Neural cell (in vitro differentiated cells): ENCODE measurements at regions not wholly inside any gene's neighbourhood (a gene's known extent, or its start where the extent isn't known, plus 50 kb on each side); places are given as distances from the start of the nearest gene placed in this dataset.

ENCODE experiments used
- H2AFZ ChIP-seq: fragments of 200-600, 300-800 bp; sonication (generic), shearing (Covaris generic); 2 replicates; pipeline ENCODE4 v1.6.0; 2014; ENCODE audit warnings: low read depth, mild to moderate bottlenecking, antibody characterized with exemption, low read length, moderate library complexity
- H3F3A ChIP-seq: fragments of 200-600 bp; shearing (Covaris generic); 2 replicates; pipeline ENCODE4 v1.6.1; 2016; ENCODE audit warnings: mild to moderate bottlenecking, moderate library complexity, mixed read lengths, antibody characterized with exemption, low read length; ENCODE audit not compliant: insufficient read depth, poor library complexity, severe bottlenecking
- H3K27ac ChIP-seq: fragments of 200-600, 300-800 bp; sonication (generic), shearing (Covaris generic); 2 replicates; pipeline ENCODE4 v1.5.1; 2014; ENCODE audit warnings: mild to moderate bottlenecking, low read length, moderate library complexity
- H3K27me3 ChIP-seq: fragments of 300-800, 200-600 bp; sonication (generic), shearing (Covaris generic); 2 replicates; pipeline ENCODE4 v1.6.0; 2014; ENCODE audit warnings: mild to moderate bottlenecking, low read depth, low read length, moderate library complexity; ENCODE audit not compliant: insufficient read depth
- H3K36me3 ChIP-seq: fragments of 300-800, 200-600 bp; sonication (generic), shearing (Covaris generic); 2 replicates; pipeline ENCODE4 v1.5.1; 2014; ENCODE audit warnings: mild to moderate bottlenecking, antibody characterized with exemption, low read length, moderate library complexity; ENCODE audit not compliant: insufficient read depth
- H3K4me2 ChIP-seq: fragments of 300-800, 200-600 bp; sonication (generic), shearing (Covaris generic); 2 replicates; pipeline ENCODE4 v1.6.0; 2014; ENCODE audit warnings: mild to moderate bottlenecking, low read length
- H3K4me3 ChIP-seq: fragments of 300-800, 200-600 bp; sonication (generic), shearing (Covaris generic); 2 replicates; pipeline ENCODE4 v1.5.1; 2014; ENCODE audit warnings: mild to moderate bottlenecking, low read length, moderate library complexity
- H3K79me2 ChIP-seq: fragments of 200-600 bp; shearing (Covaris generic); replicated peaks from 2 replicates; pipeline ENCODE4 v1.6.0; 2014; ENCODE audit warnings: mild to moderate bottlenecking, low read length, moderate library complexity; ENCODE audit not compliant: insufficient read depth
- H3K9ac ChIP-seq: fragments of 300-800, 200-600 bp; sonication (generic), shearing (Covaris generic); 2 replicates; pipeline ENCODE4 v1.6.1; 2016; ENCODE audit warnings: mild to moderate bottlenecking, low read length, mixed read lengths
- H3K9me2 ChIP-seq: fragments of 200-600 bp; shearing (Covaris generic); 2 replicates; pipeline ENCODE4 v1.6.1; 2016; ENCODE audit warnings: mild to moderate bottlenecking, low read length, mixed read lengths; ENCODE audit not compliant: insufficient read depth
- H3K9me3 ChIP-seq: fragments of 200-600, 300-800 bp; sonication (generic), shearing (Covaris generic); 2 replicates; pipeline ENCODE4 v1.6.1; 2016; ENCODE audit warnings: mild to moderate bottlenecking, mixed run types, low read length, moderate library complexity, mixed read lengths
- H4K20me1 ChIP-seq: fragments of 200-600 bp; shearing (Covaris generic); 2 replicates; pipeline ENCODE4 v1.6.1; 2016; ENCODE audit warnings: mild to moderate bottlenecking, mixed run types; ENCODE audit not compliant: insufficient read depth
- EP300 ChIP-seq: fragments of 450-650 bp; conservative IDR thresholded peaks from 2 replicates; pipeline ENCODE4 v1.6.1; 2014; ENCODE audit warnings: antibody characterized with exemption, mild to moderate bottlenecking, moderate library complexity; ENCODE audit not compliant: poor library complexity, severe bottlenecking
- EZH2 ChIP-seq: fragments of 200-600, 300-800 bp; shearing (Covaris generic), sonication (generic); IDR thresholded peaks from 2 replicates; pipeline ENCODE4 v1.6.1; 2014; ENCODE audit warnings: antibody characterized with exemption, low read length, borderline replicate concordance, mild to moderate bottlenecking; ENCODE audit not compliant: insufficient read depth, poor library complexity, severe bottlenecking
- MXI1 ChIP-seq: fragments of 450-650 bp; conservative IDR thresholded peaks from 2 replicates; pipeline ENCODE4 v1.6.1; 2014; ENCODE audit warnings: antibody characterized with exemption, mild to moderate bottlenecking; ENCODE audit not compliant: poor library complexity, severe bottlenecking
- POLR2AphosphoS5 ChIP-seq: IDR thresholded peaks from 2 replicates; pipeline ENCODE4 v1.6.1; 2012
- RAD21 ChIP-seq: fragments of 450-650 bp; conservative IDR thresholded peaks from 2 replicates; pipeline ENCODE4 v1.6.1; 2014; ENCODE audit warnings: antibody characterized with exemption, mild to moderate bottlenecking, moderate library complexity
- SMC3 ChIP-seq: fragments of 450-650 bp; conservative IDR thresholded peaks from 2 replicates; pipeline ENCODE4 v1.6.1; 2014; ENCODE audit warnings: antibody characterized with exemption, mild to moderate bottlenecking, moderate library complexity; ENCODE audit not compliant: poor library complexity
- TAF1 ChIP-seq: IDR thresholded peaks from 2 replicates; pipeline ENCODE4 v1.6.1; 2012; ENCODE audit warnings: low read depth
- TF ChIP-seq, protein P1 (sequence below): IDR thresholded peaks from 2 replicates; pipeline ENCODE4 v1.6.1; 2012; ENCODE audit warnings: borderline replicate concordance
- TF ChIP-seq, protein P2 (sequence below): fragments of 450-650 bp; IDR thresholded peaks from 2 replicates; pipeline ENCODE4 v1.5.1; 2014; ENCODE audit warnings: antibody characterized with exemption, mild to moderate bottlenecking, moderate library complexity; ENCODE audit not compliant: poor library complexity, severe bottlenecking

DNA sequence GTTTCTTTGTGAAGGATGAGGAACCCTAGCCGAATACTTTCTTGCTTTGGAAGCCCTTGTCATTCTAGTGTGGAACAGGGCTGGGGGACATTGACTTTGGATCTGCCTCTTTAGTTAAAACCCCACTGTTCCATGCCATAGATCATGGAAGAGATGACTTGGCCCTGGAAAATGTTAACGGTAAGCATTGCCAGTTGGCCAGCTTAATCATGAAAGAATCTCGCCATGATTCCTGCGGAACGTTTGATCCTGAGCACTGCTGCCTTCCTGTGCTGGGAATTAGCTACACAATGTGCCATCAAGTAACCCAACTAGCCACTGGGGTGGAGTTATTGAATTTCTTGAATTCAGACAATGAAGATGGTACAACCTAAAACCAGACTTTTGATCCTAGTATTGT lies 177.6 kb upstream of the FZD8 start:
- no peaks in the 10 kb centered on the region for H3K36me3 ChIP-seq
- H3K27ac ChIP-seq, result no peak overlapping the region
- H3K9me3 ChIP-seq, result no peaks in the 10 kb centered on the region
- H3K27me3 ChIP-seq, result no peaks in the 10 kb centered on the region
- H2AFZ ChIP-seq, result no peak overlapping the region
- H3K4me3 ChIP-seq, result no peak overlapping the region
- no peaks in the 10 kb centered on the region for H4K20me1 ChIP-seq
- TF ChIP-seq MXI1 (no peak), POLR2AphosphoS5 (no peak), EP300 (no peak), TAF1 (no peak), RAD21 (no peak), EZH2 (no peak), SMC3 (no peak)
- TF ChIP-seq, protein P1, sequence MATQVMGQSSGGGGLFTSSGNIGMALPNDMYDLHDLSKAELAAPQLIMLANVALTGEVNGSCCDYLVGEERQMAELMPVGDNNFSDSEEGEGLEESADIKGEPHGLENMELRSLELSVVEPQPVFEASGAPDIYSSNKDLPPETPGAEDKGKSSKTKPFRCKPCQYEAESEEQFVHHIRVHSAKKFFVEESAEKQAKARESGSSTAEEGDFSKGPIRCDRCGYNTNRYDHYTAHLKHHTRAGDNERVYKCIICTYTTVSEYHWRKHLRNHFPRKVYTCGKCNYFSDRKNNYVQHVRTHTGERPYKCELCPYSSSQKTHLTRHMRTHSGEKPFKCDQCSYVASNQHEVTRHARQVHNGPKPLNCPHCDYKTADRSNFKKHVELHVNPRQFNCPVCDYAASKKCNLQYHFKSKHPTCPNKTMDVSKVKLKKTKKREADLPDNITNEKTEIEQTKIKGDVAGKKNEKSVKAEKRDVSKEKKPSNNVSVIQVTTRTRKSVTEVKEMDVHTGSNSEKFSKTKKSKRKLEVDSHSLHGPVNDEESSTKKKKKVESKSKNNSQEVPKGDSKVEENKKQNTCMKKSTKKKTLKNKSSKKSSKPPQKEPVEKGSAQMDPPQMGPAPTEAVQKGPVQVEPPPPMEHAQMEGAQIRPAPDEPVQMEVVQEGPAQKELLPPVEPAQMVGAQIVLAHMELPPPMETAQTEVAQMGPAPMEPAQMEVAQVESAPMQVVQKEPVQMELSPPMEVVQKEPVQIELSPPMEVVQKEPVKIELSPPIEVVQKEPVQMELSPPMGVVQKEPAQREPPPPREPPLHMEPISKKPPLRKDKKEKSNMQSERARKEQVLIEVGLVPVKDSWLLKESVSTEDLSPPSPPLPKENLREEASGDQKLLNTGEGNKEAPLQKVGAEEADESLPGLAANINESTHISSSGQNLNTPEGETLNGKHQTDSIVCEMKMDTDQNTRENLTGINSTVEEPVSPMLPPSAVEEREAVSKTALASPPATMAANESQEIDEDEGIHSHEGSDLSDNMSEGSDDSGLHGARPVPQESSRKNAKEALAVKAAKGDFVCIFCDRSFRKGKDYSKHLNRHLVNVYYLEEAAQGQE, result no peak
- TF ChIP-seq, protein P2, sequence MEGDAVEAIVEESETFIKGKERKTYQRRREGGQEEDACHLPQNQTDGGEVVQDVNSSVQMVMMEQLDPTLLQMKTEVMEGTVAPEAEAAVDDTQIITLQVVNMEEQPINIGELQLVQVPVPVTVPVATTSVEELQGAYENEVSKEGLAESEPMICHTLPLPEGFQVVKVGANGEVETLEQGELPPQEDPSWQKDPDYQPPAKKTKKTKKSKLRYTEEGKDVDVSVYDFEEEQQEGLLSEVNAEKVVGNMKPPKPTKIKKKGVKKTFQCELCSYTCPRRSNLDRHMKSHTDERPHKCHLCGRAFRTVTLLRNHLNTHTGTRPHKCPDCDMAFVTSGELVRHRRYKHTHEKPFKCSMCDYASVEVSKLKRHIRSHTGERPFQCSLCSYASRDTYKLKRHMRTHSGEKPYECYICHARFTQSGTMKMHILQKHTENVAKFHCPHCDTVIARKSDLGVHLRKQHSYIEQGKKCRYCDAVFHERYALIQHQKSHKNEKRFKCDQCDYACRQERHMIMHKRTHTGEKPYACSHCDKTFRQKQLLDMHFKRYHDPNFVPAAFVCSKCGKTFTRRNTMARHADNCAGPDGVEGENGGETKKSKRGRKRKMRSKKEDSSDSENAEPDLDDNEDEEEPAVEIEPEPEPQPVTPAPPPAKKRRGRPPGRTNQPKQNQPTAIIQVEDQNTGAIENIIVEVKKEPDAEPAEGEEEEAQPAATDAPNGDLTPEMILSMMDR, result no peak
- H3K9me2 ChIP-seq, result no peaks in the 10 kb centered on the region
- no peak overlapping the region for H3K4me2 ChIP-seq
- no peaks in the 10 kb centered on the region for H3K79me2 ChIP-seq
- no peak overlapping the region for H3K9ac ChIP-seq
- H3F3A ChIP-seq, result no peaks in the 10 kb centered on the region

DNA sequence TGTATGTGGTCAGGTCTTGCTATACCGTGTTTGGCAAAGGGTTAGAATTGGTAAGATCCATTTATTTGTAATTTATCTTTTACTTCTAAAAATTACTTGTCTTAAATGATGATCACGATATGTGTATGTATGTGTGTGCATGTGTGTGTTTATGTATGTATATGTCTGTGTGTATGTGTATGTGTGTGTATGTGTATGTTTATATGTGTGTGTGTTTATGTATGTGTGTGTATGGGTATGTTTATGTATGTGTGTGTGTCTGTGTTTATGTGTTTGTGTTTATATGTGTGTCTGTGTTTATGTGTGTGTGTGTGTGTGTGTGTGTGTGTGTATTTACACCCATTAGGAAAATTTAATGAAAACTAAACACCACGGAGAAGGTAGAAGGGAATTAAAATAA lies 176.9 kb upstream of the FZD8 start:
- H3K27me3 ChIP-seq, result no peaks in the 10 kb centered on the region

More for the DNA sequence above, 176.9 kb upstream of the FZD8 start:
- Histone ChIP-seq H4K20me1 (no peaks in the 10 kb centered on the region), H3K4me3 (no peak overlapping the region), H3K36me3 (no peaks in the 10 kb centered on the region), H2AFZ (no peak overlapping the region), H3F3A (no peaks in the 10 kb centered on the region), H3K79me2 (no peaks in the 10 kb centered on the region), H3K9me3 (no peaks in the 10 kb centered on the region), H3K27ac (no peak overlapping the region), H3K4me2 (no peak overlapping the region), H3K9me2 (no peaks in the 10 kb centered on the region), H3K9ac (no peak overlapping the region)
- no peak for TF ChIP-seq EZH2
- TF ChIP-seq, protein P1, result no peak
- TF ChIP-seq EP300, result no peak
- TF ChIP-seq, protein P2, result no peak
- no peak for TF ChIP-seq RAD21
- TF ChIP-seq SMC3, result no peak
- TF ChIP-seq POLR2AphosphoS5, result no peak
- TF ChIP-seq TAF1, result no peak
- TF ChIP-seq MXI1, result no peak
